GM18951 (cell line): ENCODE measurements at regions not wholly inside any gene's neighbourhood (a gene's known extent, or its start where the extent isn't known, plus 50 kb on each side); places are given as distances from the start of the nearest gene placed in this dataset.

Experiments
- POLR2A ChIP-seq: IDR thresholded peaks from 4 replicates; pipeline ENCODE4 v1.6.1; 2011; ENCODE audit warnings: mild to moderate bottlenecking; ENCODE audit not compliant: insufficient read length, insufficient read depth; ENCODE audit errors: extremely low read depth
- in situ Hi-C: fragments of 300-500 bp; cut with MboI; formaldehyde crosslinking; loops from one replicate; pipeline ENCODE4 v1.12.0; 2022; ENCODE audit warnings: low sequenced_read_pairs, mixed read lengths, inconsistent platforms; ENCODE audit not compliant: unreplicated experiment

GRCh38 chr1:184919892-184920291, 54.4 kb downstream of the NIBAN1 start:
- no peak for TF ChIP-seq POLR2A
- in situ Hi-C loops: no loop called here

DNA sequence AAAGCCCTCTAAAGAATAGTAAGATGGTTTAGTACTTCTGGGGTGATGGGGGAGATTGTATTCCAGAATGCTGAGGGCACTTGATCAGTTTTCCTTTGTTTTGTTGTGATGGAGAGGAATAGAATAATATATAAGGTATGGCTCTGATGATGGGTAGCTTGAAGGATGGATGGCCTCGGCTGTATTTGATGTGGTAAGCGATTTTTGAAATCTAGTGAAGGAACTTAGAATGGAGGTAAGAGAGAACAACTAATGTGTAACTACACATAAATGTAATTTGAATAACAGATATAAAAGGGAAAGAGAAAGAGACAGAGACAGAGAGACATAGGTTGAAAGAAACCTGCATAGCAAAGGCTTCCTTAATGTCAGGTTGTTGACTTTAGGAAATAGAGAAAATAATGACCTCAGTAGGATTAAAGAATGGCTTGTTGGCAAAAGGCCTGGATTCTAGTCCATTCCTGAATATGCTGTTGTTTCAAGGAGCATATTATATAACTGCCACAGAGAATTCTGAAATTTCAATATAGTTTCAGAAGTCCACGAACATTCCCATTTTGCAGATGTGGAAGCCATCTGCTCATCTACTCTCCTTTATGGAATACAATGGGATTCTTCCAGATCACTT, 58.7 kb downstream of the NIBAN1 start:
- in situ Hi-C loops: no loop called here
- TF ChIP-seq POLR2A: no peak

DNA sequence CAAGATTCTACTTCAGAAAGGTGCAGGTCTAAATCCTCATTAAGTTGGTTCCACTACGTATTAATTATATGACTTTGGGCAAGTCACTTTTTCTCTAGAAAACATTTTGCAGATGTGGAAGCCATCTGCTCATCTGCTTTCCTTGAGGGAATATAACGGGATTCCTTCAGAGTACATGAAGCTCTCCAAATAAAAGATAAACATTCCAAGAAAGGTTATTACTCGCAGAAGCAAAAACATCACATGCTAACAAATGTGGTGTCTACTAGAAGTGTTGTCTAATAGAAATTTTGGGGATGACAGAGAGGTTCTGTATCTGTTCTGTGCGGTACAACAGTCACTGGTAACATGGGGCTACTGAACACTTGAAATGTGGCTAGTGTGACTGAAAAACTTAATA, 60.2 kb downstream of the NIBAN1 start:
- in situ Hi-C loops: no loop called here
- no peak for TF ChIP-seq POLR2A

DNA sequence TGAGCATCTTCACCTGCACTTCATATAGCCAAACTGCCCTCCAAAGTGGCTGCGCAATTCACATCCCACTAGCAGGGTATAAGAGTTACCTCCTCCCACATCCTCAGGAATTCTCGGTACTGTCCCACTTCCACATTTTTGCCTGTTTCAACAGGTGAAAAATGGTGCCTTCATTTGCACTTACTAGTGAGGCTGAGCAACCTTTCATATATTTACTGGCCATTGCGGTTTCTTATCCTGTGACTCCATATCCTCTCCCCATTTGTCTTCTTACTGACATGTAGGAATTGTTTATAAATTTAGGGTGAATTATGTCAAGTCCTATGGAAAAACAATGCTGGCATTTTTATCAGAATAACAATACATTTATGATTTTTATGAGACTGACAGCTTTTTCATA, 61.9 kb downstream of the NIBAN1 start:
- in situ Hi-C loops: no loop called here
- TF ChIP-seq POLR2A: no peak

DNA sequence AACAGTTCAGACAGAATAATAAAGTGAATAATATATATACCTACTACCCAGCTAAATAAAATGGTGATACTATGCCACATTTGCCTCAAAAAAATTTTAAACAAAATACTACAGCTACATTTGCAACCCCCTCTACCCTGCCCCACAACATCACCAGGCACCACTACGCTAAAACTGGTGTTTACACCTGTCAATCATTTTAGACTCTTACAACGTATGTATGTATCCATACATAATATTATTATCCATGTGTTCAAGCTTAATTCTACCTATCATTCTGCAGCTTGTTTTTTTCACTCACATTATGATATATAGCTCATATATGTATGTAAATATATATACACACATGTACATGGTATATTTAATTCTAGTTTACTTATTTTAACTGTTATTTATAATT, 62.5 kb downstream of the NIBAN1 start:
- in situ Hi-C loops: no loop called here
- no peak for TF ChIP-seq POLR2A

GRCh38 chr1:184911103-184911745, 63.1 kb downstream of the NIBAN1 start:
- in situ Hi-C loops: no loop called here
- TF ChIP-seq POLR2A: no peak

GRCh38 chr1:184910691-184911091, 63.6 kb downstream of the NIBAN1 start:
- in situ Hi-C loops: no loop called here
- TF ChIP-seq POLR2A: no peak

DNA sequence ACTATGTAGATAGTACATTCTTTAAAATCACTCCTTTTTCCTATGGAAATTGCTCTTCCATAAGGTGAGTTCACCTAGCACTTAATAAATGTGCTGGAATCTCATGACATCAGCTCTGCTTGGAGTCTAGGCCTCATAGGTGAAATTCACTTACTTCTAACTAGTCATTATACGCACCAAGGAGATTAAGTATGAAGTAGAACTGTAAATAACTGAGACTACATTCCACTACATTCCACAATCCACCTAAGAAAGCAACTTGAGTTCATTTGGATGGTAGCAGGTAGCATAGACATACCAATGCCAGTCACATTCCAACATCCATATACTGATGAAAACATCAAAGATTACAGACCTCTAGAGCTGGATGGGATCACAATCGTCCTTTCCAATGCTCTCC, 64.3 kb downstream of the NIBAN1 start:
- in situ Hi-C loops: no loop called here
- TF ChIP-seq POLR2A: no peak

DNA sequence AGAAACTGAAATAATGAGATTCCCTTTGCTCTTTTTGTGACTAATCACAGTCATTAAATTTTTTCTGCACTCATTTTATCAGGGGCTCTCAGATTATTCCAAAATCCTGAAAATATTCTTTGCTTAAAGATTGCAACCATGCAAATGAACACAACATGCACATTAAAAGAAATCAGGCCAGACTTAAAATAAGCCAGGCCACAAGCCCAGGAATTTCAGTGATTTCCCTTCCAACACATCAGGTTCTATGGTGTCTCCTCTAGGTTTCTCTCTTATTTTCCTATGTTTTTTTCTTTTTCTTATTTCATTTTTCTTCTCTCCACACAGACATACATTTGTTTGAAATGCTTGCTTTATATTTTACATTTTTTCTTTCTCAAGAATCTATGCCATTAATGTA, 65.3 kb downstream of the NIBAN1 start:
- in situ Hi-C loops: no loop called here

GRCh38 chr1:184908506-184908905, 65.8 kb downstream of the NIBAN1 start:
- in situ Hi-C loops: no loop called here
- TF ChIP-seq POLR2A: no peak

More for the DNA sequence above, 65.3 kb downstream of the NIBAN1 start:
- no peak for TF ChIP-seq POLR2A

GRCh38 chr1:184907500-184907899, 66.8 kb downstream of the NIBAN1 start:
- TF ChIP-seq POLR2A: no peak

GRCh38 chr1:184906761-184907160, 67.5 kb downstream of the NIBAN1 start:
- no peak for TF ChIP-seq POLR2A
- in situ Hi-C loops: no loop called here

More at GRCh38 chr1:184907500-184907899, 66.8 kb downstream of the NIBAN1 start:
- in situ Hi-C loops: no loop called here

DNA sequence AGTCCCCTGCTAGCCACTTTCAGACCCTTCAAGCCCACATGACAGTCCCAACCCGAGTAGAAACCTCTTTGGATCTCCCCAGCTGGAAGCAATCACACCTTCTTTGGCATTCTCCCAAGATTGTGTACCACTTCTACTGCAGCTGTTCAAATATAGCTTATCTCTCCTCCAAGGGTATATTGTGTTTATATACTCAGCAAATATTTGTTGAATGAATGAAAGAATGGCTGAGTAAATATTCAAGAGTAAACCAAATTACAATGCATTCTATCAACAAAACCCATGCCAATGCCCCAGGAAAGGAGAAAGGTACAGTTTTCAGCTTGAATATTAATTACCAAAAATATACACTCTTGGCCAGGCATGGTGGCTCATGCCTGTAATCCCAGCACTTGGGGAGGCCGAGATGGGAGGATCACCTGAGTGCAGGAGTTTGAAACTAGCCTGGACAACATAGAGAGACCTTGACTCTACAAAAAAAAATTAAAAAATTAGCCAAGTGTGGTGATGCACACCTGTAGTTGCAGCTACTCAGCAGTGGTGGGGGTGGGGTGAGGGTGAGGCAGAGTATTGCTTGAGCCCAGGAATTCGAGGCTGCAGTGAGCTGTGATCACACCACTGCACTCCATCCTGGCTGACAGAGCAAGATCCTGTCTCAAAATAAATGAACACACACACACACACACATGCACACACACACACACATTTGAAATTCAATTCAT, 68.5 kb downstream of the NIBAN1 start:
- no peak for TF ChIP-seq POLR2A
- in situ Hi-C loops: no loop called here
